ENCODE measurements at regions not wholly inside any gene's neighbourhood (a gene's known extent, or its start where the extent isn't known, plus 50 kb on each side); places are given as distances from the start of the nearest gene placed in this dataset.

DNA sequence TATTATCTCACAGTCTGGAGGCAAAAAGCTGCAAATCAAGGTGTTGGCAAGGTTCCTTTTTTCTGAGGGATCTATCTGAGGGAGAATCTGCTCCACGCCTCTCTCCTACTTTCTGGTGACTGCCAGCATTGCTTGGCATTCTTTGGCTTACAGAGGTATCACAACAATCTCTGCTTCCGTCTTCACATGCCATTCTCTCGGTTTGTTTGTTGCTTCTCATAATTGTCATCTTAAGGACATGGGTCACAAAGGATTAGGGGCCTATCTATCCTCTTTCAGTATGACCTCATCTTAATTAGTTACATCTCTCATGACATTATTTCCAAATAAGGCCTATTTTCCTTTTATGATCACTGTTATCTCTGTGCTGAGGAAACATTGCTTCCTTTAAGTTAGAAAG, 345.0 kb downstream of the FOXG1 start:
- Histone ChIP-seq H3K14ac (ENCODE audit: low read length) (no peak overlapping the region), H4K8ac (ENCODE audit: low read depth, low read length) (no peak overlapping the region), H3K36me3 (ENCODE audit: control insufficient read depth in 1 of 2, insufficient read depth in 2 of 2, low read length in 2 of 2) (no peaks in the 10 kb centered on the region), H3K9me3 (ENCODE audit: insufficient read depth, low read depth, low read length) (no peaks in the 10 kb centered on the region), H2BK120ac (ENCODE audit: insufficient read depth, low read length, poor library complexity) (no peak overlapping the region), H2BK5ac (ENCODE audit: low read depth, low read length, poor library complexity) (no peak overlapping the region), H2BK12ac (ENCODE audit: low read length) (no peak overlapping the region), H4K91ac (ENCODE audit: low read depth, low read length) (no peak overlapping the region), H3K27ac (ENCODE audit: low read depth, low read length) (no peak overlapping the region), H3K79me2 (ENCODE audit: control insufficient read depth, insufficient read depth, low read length, poor library complexity) (no peaks in the 10 kb centered on the region), H3K4me2 (ENCODE audit: low read length) (no peak overlapping the region), H3K18ac (ENCODE audit: low read length) (no peak overlapping the region), H3K4ac (ENCODE audit: low read depth, low read length) (no peak overlapping the region), H3K27me3 (ENCODE audit: insufficient read depth, low read length) (no peaks in the 10 kb centered on the region), H4K12ac (ENCODE audit: low read depth, low read length) (no peak overlapping the region), H2AK5ac (ENCODE audit: low read length) (no peak overlapping the region), H3K4me1 (ENCODE audit: control insufficient read depth in 1 of 2, insufficient read depth in 2 of 2, low read length in 2 of 2) (no peaks in the 10 kb centered on the region), H2AFZ (ENCODE audit: insufficient read depth, low read length, poor library complexity) (no peak overlapping the region), H3K23ac (ENCODE audit: low read length) (no peak overlapping the region), H3K4me3 (ENCODE audit: low read depth, low read length) (no peak overlapping the region), H3K9ac (ENCODE audit: low read length) (no peak overlapping the region), H3K79me1 (ENCODE audit: low read length) (no peaks in the 10 kb centered on the region)
- no CpG with 5 or more reads among the region's 3 CpGs for WGBS (ENCODE audit: extremely low coverage, insufficient coverage, insufficient read length)
- DNase-seq: peak; percentile 78 to 93

- WGBS (ENCODE audit: extremely low coverage, insufficient coverage, insufficient read length): no CpG with 5 or more reads among the region's 1 CpG
Observed at GRCh38 chr14:29123017-29123416, 356.4 kb downstream of the FOXG1 start.

GRCh38 chr14:29126361-29126760, 359.8 kb downstream of the FOXG1 start:
- Histone ChIP-seq H3K23ac (ENCODE audit: low read length) (no peak overlapping the region), H2AK5ac (ENCODE audit: low read length) (no peak overlapping the region), H2BK12ac (ENCODE audit: low read length) (no peak overlapping the region), H3K4ac (ENCODE audit: low read depth, low read length) (no peak overlapping the region), H2AFZ (ENCODE audit: insufficient read depth, low read length, poor library complexity) (no peak overlapping the region), H3K79me2 (ENCODE audit: control insufficient read depth, insufficient read depth, low read length, poor library complexity) (no peaks in the 10 kb centered on the region), H4K8ac (ENCODE audit: low read depth, low read length) (no peak overlapping the region), H3K4me2 (ENCODE audit: low read length) (no peak overlapping the region), H3K27ac (ENCODE audit: low read depth, low read length) (no peak overlapping the region), H3K4me1 (ENCODE audit: control insufficient read depth in 1 of 2, insufficient read depth in 2 of 2, low read length in 2 of 2) (no peaks in the 10 kb centered on the region), H3K9ac (ENCODE audit: low read length) (no peak overlapping the region), H3K4me3 (ENCODE audit: low read depth, low read length) (no peak overlapping the region), H3K27me3 (ENCODE audit: insufficient read depth, low read length) (no peaks in the 10 kb centered on the region), H3K9me3 (ENCODE audit: insufficient read depth, low read depth, low read length) (no peaks in the 10 kb centered on the region), H3K18ac (ENCODE audit: low read length) (no peak overlapping the region), H4K91ac (ENCODE audit: low read depth, low read length) (no peak overlapping the region), H3K79me1 (ENCODE audit: low read length) (no peaks in the 10 kb centered on the region), H3K36me3 (ENCODE audit: control insufficient read depth in 1 of 2, insufficient read depth in 2 of 2, low read length in 2 of 2) (no peaks in the 10 kb centered on the region), H3K14ac (ENCODE audit: low read length) (no peak overlapping the region), H4K12ac (ENCODE audit: low read depth, low read length) (no peak overlapping the region), H2BK120ac (ENCODE audit: insufficient read depth, low read length, poor library complexity) (no peak overlapping the region), H2BK5ac (ENCODE audit: low read depth, low read length, poor library complexity) (no peak overlapping the region)
- peak; percentile 58 to 87 for DNase-seq
- no CpG with 5 or more reads among the region's 4 CpGs for WGBS (ENCODE audit: extremely low coverage, insufficient coverage, insufficient read length)

More at GRCh38 chr14:29123017-29123416, 356.4 kb downstream of the FOXG1 start:
- H2AK5ac ChIP-seq (ENCODE audit: low read length): no peak overlapping the region
- DNase-seq: no peak
- H3K23ac ChIP-seq (ENCODE audit: low read length): no peak overlapping the region
- no peak overlapping the region for H2BK12ac ChIP-seq (ENCODE audit: low read length)
- no peak overlapping the region for H4K12ac ChIP-seq (ENCODE audit: low read depth, low read length)
- H3K4me3 ChIP-seq (ENCODE audit: low read depth, low read length): no peak overlapping the region
- H3K4me2 ChIP-seq (ENCODE audit: low read length): no peak overlapping the region
- no peak overlapping the region for H3K14ac ChIP-seq (ENCODE audit: low read length)
- H3K27me3 ChIP-seq (ENCODE audit: insufficient read depth, low read length): no peaks in the 10 kb centered on the region
- H3K27ac ChIP-seq (ENCODE audit: low read depth, low read length): no peak overlapping the region
- no peaks in the 10 kb centered on the region for H3K36me3 ChIP-seq (ENCODE audit: control insufficient read depth in 1 of 2, insufficient read depth in 2 of 2, low read length in 2 of 2)
- no peak overlapping the region for H3K4ac ChIP-seq (ENCODE audit: low read depth, low read length)
- no peaks in the 10 kb centered on the region for H3K79me1 ChIP-seq (ENCODE audit: low read length)
- no peak overlapping the region for H4K8ac ChIP-seq (ENCODE audit: low read depth, low read length)
- no peak overlapping the region for H2AFZ ChIP-seq (ENCODE audit: insufficient read depth, low read length, poor library complexity)
- H2BK5ac ChIP-seq (ENCODE audit: low read depth, low read length, poor library complexity): no peak overlapping the region
- H2BK120ac ChIP-seq (ENCODE audit: insufficient read depth, low read length, poor library complexity): no peak overlapping the region
- no peaks in the 10 kb centered on the region for H3K79me2 ChIP-seq (ENCODE audit: control insufficient read depth, insufficient read depth, low read length, poor library complexity)
- no peak overlapping the region for H3K9ac ChIP-seq (ENCODE audit: low read length)
- no peak overlapping the region for H4K91ac ChIP-seq (ENCODE audit: low read depth, low read length)
- H3K18ac ChIP-seq (ENCODE audit: low read length): no peak overlapping the region
- H3K9me3 ChIP-seq (ENCODE audit: insufficient read depth, low read depth, low read length): no peaks in the 10 kb centered on the region
- no peaks in the 10 kb centered on the region for H3K4me1 ChIP-seq (ENCODE audit: control insufficient read depth in 1 of 2, insufficient read depth in 2 of 2, low read length in 2 of 2)

DNA sequence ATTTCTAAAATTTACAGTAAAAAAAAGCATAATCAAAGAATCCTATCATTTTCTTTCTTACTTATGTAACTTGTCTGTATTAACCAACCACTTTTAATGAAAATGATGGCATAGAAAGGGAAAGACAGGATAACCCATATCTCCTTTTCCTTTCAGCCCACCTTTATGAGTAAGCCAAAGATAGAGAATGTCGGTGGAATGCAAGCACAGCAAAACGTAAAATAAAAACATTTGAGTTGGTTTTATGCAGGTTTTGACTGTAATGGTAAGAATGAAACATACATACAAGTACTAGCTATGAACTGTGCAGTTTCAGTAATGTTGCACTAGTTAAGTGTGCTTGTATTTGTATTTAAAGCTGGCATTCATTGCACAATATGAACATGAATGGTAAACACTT, 360.3 kb downstream of the FOXG1 start:
- Histone ChIP-seq H2AFZ (ENCODE audit: insufficient read depth, low read length, poor library complexity) (no peak overlapping the region), H3K4ac (ENCODE audit: low read depth, low read length) (no peak overlapping the region), H3K4me1 (ENCODE audit: control insufficient read depth in 1 of 2, insufficient read depth in 2 of 2, low read length in 2 of 2) (no peaks in the 10 kb centered on the region), H3K27ac (ENCODE audit: low read depth, low read length) (no peak overlapping the region), H2BK5ac (ENCODE audit: low read depth, low read length, poor library complexity) (no peak overlapping the region), H3K79me1 (ENCODE audit: low read length) (no peaks in the 10 kb centered on the region), H3K27me3 (ENCODE audit: insufficient read depth, low read length) (no peaks in the 10 kb centered on the region), H2AK5ac (ENCODE audit: low read length) (no peak overlapping the region), H3K9ac (ENCODE audit: low read length) (no peak overlapping the region), H3K23ac (ENCODE audit: low read length) (no peak overlapping the region), H3K18ac (ENCODE audit: low read length) (no peak overlapping the region), H4K12ac (ENCODE audit: low read depth, low read length) (no peak overlapping the region), H2BK120ac (ENCODE audit: insufficient read depth, low read length, poor library complexity) (no peak overlapping the region), H2BK12ac (ENCODE audit: low read length) (no peak overlapping the region), H3K9me3 (ENCODE audit: insufficient read depth, low read depth, low read length) (no peaks in the 10 kb centered on the region), H4K8ac (ENCODE audit: low read depth, low read length) (no peak overlapping the region), H3K4me3 (ENCODE audit: low read depth, low read length) (no peak overlapping the region), H3K14ac (ENCODE audit: low read length) (no peak overlapping the region), H3K4me2 (ENCODE audit: low read length) (no peak overlapping the region), H4K91ac (ENCODE audit: low read depth, low read length) (no peak overlapping the region), H3K36me3 (ENCODE audit: control insufficient read depth in 1 of 2, insufficient read depth in 2 of 2, low read length in 2 of 2) (no peaks in the 10 kb centered on the region), H3K79me2 (ENCODE audit: control insufficient read depth, insufficient read depth, low read length, poor library complexity) (no peaks in the 10 kb centered on the region)
- WGBS (ENCODE audit: extremely low coverage, insufficient coverage, insufficient read length): no CpG with 5 or more reads among the region's 2 CpGs
- peak in 1 of 2 donors; percentile 54 for DNase-seq
